Activated naive CD4-positive, alpha-beta T cell treated with anti-CD3 and anti-CD28 coated beads, Interleukin-2, amount 50 U/mL, for 72 hours (primary cell): ENCODE measurements at regions not wholly inside any gene's neighbourhood (a gene's known extent, or its start where the extent isn't known, plus 50 kb on each side); places are given as distances from the start of the nearest gene placed in this dataset.
"Not testable (repeated sequence)": the region's sequence is repeated elsewhere in the genome, so short reads cannot be mapped to it uniquely, and the experiment has no call there.

ENCODE experiments used
- ATAC-seq, 2 donors: fragments of 150-1000 bp; cut with Tn5 transposase; 2 replicates each; pipeline ENCODE4 v1.10.0; 2021; ENCODE audit warnings: mild to moderate bottlenecking in 2 of 2, moderate library complexity in 2 of 2
- DNase-seq, 2 donors: peaks; one replicate each; pipeline ENCODE4 v3.0.0; 2021 to 2022; ENCODE audit warnings: low spot score in 2 of 2
- H3K27ac Mint-ChIP-seq, 2 donors: one replicate each; pipeline ENCODE4 v1.8.0; 2022; ENCODE audit warnings: mild to moderate bottlenecking in 2 of 2, mixed read lengths in 2 of 2
- H3K36me3 Mint-ChIP-seq, 2 donors: one replicate each; pipeline ENCODE4 v1.8.0; 2022; ENCODE audit warnings: mixed read lengths in 2 of 2
- H3K9me3 Mint-ChIP-seq, 2 donors: one replicate each; pipeline ENCODE4 v1.8.0; 2022; ENCODE audit warnings: mixed read lengths in 2 of 2

DNA sequence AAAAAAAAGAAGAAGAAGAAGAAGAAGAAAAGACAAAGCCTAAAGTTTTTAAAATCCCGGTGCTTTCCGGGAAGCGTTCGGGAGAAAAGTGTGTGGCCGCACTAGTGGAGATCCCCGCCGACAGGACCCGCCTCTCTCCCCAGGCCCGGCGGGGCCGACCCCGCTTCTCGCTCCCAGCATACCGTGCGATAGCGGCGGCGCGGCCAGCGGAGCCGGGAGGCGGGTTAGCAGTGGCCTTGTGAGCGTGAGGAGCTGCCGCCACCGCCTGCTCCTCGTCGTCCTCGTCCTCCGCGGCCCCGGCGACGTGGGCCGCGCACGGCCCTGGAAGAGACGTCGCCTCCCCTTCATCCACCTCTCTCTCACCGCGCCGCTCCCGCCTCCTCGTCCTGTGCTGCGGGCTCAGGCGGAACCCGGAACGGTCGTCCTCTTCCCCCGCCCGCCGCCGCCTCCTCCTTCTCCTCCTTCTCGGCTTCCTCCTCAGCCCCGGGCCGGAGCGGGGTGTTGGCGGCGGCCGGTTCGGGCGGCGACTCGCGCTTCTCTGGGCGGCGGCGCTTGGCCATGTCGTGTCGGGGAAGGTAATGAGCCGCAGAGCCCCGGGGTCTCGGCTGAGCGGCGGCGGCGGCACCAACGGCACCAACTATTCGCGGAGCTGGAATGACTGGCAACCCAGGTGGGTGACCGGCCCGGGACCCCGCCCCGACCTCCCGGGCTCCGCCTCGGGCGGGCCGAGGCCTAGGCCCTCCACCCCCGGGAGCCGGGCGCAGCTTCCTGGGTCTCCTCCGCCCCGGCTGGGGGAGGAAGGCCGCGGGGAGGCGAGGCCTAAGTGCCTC lies 62.6 kb upstream of the CDR2 start:
- H3K27ac Mint-ChIP-seq = peak overlapping the region; percentile 98 to 99
- H3K9me3 Mint-ChIP-seq, H3K36me3 Mint-ChIP-seq: not testable (repeated sequence)
- ATAC-seq (peak; percentile 83 to 84), DNase-seq (peak; percentile 75 to 76)

DNA sequence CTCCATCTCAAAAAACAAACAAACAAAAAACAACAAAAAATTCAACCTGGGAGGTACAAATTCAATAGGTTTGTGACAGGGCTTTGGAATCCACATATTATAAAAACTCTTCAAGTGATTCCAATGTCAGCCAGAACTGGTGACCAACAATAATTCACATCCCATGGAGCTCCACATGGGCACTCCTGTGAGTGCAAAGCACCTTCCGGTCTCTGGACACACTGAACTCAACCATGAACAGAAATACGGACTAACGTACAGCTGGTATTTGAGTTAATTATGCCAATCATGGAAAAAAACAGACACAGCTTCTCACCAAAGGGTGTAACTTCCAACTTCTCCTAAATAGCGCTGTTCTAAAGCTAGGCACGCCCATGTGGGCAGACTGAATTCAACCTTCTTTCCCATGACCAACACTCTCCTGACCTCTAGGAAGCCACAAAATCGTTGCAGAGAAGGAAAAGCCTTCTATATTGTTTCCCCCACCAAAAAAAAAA lies 62.0 kb upstream of the CDR2 start:
- H3K9me3 Mint-ChIP-seq, DNase-seq, H3K36me3 Mint-ChIP-seq: not testable (repeated sequence)
- H3K27ac Mint-ChIP-seq = peak overlapping the region; percentile 98 to 99
- peak; percentile 22 to 67 for ATAC-seq

DNA sequence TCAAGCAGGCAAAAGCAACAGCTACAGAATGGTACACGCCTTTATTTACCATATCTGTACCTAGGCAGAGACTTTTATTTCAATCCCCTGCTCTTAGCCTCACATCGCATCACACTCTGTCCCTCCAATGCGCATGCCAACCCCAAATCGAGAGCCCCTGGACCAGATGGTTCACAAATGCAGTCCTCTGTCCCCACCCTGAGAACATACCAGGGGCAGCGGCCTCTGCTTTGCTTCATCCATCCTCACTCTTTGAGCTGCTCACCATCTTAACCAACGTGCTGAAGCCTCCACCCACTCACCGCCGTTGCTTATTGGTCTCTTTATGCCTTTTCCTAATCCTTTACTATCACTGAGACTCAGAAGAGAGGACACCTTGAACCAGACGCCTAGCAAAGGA lies 56.9 kb upstream of the CDR2 start:
- not testable (repeated sequence) for H3K36me3 Mint-ChIP-seq, H3K27ac Mint-ChIP-seq, H3K9me3 Mint-ChIP-seq, ATAC-seq, DNase-seq

DNA sequence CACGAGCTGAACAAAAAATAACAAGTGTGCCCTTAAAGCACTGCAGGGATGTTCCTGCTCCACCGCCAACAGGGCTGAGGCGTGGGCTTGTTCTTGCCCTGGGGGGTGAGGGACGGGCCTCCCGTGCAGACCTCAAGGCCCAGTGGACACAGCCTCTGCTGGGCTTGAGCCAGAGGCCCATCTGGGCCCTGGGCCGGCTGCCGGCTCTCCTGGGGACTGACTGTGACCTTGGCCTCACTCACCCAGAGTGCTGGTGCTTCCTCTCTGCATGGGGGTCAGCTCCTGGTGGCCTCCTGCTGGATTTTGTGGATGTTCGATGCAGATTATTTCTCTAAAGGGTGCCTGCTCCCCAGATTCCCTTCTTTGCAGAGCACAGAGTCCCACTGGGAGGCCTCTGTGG lies 54.2 kb upstream of the CDR2 start:
- no peak for ATAC-seq
- H3K36me3 Mint-ChIP-seq = peaks cover 7 to 11% of the 10 kb centered on the region in 2 donors
- no peak overlapping the region for H3K27ac Mint-ChIP-seq
- DNase-seq = no peak
- H3K9me3 Mint-ChIP-seq = no peaks in the 10 kb centered on the region

DNA sequence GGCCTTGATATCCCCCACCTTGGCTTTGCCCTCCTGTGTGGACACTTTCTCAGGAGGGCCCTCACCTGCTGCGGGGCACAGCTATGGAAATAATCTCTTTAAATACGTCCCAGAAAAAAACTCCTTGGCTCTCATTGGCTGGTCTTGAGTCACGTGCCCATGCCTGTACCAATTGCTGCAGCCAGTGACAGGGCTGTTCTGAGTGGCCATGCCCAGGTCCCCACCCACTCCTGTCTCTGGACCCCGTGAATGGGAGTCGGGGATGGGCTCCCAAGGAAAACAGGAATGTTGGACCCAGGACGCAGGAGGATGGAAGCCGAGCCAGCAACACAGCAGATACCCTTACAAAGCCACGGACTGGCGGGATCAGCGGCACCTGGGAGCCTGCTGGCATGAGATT lies 53.1 kb upstream of the CDR2 start:
- Mint-ChIP-seq H3K27ac (no peak overlapping the region), H3K9me3 (no peaks in the 10 kb centered on the region), H3K36me3 (peaks cover 12 to 16% of the 10 kb centered on the region in 2 donors)
- DNase-seq (no peak), ATAC-seq (no peak)

DNA sequence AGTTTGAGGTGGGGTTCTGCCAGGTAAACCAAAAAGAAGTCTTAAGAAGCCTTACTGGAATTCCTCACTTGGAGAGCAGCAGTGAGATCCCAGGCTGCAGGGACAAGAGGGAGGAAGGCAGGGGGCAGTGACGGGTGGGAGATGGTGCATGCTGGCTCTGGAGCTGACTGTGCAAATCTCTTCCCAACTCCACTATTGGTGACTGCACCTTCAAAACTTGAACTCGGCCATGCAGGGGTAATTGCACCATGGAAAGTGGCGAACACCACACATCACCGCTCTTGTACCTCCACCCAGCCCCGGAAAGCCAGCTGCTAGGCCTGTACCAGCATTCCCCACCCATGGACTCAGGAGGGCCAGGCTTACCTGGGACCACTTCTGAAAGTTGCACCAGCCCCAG lies 51.4 kb upstream of the CDR2 start:
- H3K36me3 Mint-ChIP-seq = peaks cover 12 to 16% of the 10 kb centered on the region in 2 donors

DNA sequence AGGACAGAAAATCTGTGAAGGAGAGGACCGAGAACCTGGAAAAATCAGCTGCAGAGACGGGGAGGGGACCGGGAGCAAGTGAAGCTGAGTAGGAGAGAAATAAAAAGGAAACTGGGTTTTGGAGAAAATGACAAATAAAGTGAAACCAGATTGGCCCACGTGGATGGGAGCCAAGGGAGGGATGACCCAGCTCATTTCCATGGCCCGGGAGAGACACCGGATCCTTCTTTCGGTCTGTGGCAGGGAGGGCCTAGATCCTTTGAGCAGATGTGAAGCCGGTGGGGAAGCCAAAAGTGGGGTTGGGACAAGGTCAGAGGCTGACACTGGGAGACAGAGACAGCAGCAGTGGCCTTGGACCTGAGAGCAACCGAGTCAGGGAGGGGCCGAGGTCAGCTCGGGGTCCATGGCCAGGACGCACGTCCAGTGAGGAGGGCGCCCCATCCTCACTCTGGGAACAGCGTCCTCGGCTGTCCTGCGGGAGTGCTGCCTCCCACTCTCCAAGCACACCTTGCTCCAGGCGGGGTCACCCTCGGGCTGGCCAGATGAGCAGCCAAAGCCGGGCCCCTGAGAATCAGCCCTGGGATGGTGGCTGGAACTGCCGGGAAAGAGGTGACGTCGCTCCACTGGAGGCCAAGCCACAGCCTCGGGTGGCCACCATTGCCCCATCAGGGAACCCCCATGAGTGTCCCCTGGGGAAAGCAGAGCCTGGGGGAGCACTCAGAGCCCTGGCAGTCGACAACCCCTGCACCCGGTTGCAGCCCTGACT lies 50.8 kb upstream of the CDR2 start:
- no peak for DNase-seq
- Mint-ChIP-seq H3K9me3 (no peaks in the 10 kb centered on the region), H3K36me3 (peaks cover 14 to 18% of the 10 kb centered on the region in 2 donors), H3K27ac (peak overlapping the region; percentile 35 to 88)
- no peak for ATAC-seq

More for the DNA sequence above, 51.4 kb upstream of the CDR2 start:
- DNase-seq (no peak), ATAC-seq (no peak)
- H3K9me3 Mint-ChIP-seq = no peaks in the 10 kb centered on the region
- no peak overlapping the region for H3K27ac Mint-ChIP-seq

DNA sequence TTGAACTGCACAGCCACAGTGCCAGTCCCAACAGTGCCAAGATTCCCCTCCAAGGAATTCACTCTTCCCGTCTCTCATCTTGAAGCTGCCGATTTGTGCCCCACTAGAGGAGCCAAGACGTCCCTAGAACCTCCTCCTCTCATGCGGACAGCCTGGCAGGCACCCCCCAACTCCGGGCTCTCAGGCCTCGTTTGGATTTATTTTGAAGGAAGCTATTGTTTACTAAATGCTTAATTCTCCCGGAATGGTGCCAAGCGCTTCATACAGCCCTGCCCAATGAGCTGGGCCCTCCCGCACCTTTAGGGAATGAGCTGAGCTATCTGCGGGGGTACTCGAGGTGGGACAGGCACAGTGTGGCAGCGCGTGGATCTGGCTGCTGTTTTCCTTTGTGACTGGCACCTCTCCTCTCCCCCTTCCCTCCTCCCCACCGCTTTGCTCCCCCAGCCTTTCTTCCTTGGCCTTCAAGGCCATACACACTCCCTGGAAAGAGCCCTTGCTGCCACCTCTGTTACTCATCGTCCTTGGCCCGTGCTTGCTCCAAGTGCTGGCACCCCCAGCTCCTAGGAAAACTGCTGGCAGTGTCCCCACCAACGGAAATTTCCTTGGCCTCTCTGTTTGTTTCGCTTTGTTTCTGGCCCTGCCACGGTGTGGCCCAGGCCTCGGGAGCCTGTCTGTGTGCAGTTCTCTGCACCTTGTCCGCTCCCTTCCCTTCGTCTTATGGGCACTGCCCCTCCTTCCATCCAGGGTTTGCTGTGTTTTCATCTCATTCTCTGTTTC lies 49.9 kb upstream of the CDR2 start:
- H3K27ac Mint-ChIP-seq = peak overlapping the region; percentile 35 to 88
- no peak for ATAC-seq

More for the DNA sequence above, 49.9 kb upstream of the CDR2 start:
- DNase-seq = no peak
- Mint-ChIP-seq H3K36me3 (peaks cover 20 to 21% of the 10 kb centered on the region in 2 donors), H3K9me3 (no peaks in the 10 kb centered on the region)
